Astrocyte of the cerebellum (primary cell): ENCODE measurements at regions not wholly inside any gene's neighbourhood (a gene's known extent, or its start where the extent isn't known, plus 50 kb on each side); places are given as distances from the start of the nearest gene placed in this dataset.

ENCODE experiments used
- DNase-seq: peaks from one replicate; pipeline ENCODE4 v3.0.0-alpha.2; 2011; ENCODE audit warnings: low read depth
- H3K4me3 ChIP-seq: 2 replicates; pipeline ENCODE4 v1.5.1; 2011; ENCODE audit warnings: mild to moderate bottlenecking, low read depth, low read length, moderate library complexity
- in situ Hi-C: cut with HindIII; loops from 2 replicates; pipeline ENCODE4 v1.10.0; 2017; ENCODE audit warnings: low sequenced_read_pairs
- TF ChIP-seq, protein P1 (sequence below): IDR thresholded peaks from 2 replicates; pipeline ENCODE4 v1.5.1; 2012; ENCODE audit warnings: low read length, low read depth, moderate library complexity, mild to moderate bottlenecking; ENCODE audit errors: missing control alignments

DNA sequence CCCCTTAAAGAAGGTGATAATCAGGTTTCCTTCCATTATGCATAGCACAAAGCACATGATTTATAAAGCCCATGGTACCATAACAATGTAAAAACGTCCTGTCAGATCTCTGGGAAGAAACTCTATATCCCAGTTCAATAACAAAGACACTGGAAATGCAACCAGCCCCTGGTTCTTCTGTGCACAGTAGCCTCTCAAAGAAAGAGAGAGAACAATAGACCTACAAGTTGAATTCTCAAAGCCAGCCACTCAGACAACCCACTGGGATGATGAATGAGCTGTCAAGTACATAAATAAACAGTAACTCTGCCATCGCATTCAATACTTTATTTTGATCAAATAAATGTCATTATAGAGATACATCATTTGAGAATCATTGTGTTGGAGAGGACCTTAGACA is 400.1 kb upstream of the CPEB2 start:
- in situ Hi-C loops = no loop called here
- TF ChIP-seq, protein P1, sequence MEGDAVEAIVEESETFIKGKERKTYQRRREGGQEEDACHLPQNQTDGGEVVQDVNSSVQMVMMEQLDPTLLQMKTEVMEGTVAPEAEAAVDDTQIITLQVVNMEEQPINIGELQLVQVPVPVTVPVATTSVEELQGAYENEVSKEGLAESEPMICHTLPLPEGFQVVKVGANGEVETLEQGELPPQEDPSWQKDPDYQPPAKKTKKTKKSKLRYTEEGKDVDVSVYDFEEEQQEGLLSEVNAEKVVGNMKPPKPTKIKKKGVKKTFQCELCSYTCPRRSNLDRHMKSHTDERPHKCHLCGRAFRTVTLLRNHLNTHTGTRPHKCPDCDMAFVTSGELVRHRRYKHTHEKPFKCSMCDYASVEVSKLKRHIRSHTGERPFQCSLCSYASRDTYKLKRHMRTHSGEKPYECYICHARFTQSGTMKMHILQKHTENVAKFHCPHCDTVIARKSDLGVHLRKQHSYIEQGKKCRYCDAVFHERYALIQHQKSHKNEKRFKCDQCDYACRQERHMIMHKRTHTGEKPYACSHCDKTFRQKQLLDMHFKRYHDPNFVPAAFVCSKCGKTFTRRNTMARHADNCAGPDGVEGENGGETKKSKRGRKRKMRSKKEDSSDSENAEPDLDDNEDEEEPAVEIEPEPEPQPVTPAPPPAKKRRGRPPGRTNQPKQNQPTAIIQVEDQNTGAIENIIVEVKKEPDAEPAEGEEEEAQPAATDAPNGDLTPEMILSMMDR = no peak
- DNase-seq = no peak
- H3K4me3 ChIP-seq = no peak overlapping the region

DNA sequence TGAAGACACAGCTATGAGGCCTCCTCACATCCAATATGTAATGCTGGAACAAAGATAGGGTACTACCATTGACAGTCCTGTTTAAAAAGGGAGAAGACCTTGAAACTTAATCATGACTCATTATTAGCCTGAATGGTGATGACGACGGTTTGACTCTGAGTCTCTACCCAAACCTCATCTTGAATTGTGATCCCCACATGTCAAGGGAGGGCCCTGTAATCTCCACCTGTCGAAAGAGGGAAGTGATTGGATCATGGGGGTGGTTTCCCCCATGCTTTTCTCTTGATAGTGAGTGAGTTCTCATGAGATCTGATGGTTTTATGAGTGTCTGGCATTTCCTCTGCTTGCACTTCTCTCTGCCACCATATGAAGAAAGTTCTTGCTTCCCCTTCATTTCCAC is 395.3 kb upstream of the CPEB2 start:
- no peak overlapping the region for H3K4me3 ChIP-seq
- in situ Hi-C loops = no loop called here
- no peak for DNase-seq
- TF ChIP-seq, protein P1 = no peak

DNA sequence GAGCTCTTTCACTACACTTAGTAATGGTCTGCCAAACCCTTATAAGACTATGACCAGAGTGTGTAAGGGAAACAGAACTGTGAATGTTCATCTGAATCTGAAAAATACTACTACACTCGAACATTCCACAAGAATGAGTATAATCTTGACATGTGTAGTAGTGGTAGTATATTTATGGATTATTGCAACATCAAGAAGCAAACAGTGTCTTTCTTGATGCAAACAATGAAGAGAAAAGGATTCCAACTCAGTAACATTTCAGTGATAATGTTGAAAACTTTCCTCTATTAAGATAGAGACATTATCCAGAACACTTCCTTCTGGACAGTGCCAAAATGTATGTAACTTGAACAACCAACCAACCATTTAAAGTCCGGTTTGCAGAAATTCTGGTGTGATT is 394.7 kb upstream of the CPEB2 start:
- DNase-seq = no peak
- TF ChIP-seq, protein P1 = no peak
- no peak overlapping the region for H3K4me3 ChIP-seq
- in situ Hi-C loops = no loop called here

DNA sequence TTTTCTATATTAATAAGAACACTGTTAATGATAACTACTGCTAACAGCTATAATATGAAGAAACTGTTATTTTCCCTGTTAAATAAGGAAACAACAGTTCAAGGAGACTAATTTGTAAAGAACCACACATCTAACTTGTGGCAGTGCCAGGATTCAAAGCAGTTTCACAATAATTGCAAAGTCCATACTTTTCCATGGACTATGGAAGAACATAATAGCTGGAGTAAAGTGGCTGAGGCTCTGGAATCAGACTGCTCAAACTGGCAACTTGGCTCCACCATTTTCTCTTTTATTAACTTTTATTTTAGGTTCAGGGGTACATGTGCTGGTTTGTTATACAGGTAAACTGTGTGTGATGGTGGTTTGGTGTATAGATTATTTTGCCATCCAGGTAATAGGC is 393.7 kb upstream of the CPEB2 start:
- no peak overlapping the region for H3K4me3 ChIP-seq
- in situ Hi-C loops = no loop called here
- DNase-seq = no peak
- TF ChIP-seq, protein P1 = no peak

DNA sequence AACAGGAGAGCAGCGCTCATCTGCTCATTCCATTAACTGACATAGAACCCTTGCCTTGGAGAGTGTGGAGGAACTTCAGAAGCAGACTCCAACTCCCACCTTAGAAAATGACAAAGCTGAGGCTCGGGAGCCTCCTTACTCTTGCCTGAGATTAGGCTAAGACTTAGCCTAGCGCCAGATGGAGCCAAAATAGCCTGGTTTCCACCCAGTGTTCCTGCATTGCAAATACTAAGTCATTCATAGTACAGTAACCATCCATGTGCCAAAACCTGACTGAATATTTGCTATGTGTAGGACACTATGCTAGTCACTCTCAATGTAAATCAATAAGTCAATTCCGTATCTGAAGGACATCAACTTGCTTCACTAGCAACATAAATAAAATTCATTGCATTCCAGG is 387.4 kb upstream of the CPEB2 start:
- in situ Hi-C loops = no loop called here
- TF ChIP-seq, protein P1 = no peak
- no peak overlapping the region for H3K4me3 ChIP-seq
- DNase-seq = no peak

DNA sequence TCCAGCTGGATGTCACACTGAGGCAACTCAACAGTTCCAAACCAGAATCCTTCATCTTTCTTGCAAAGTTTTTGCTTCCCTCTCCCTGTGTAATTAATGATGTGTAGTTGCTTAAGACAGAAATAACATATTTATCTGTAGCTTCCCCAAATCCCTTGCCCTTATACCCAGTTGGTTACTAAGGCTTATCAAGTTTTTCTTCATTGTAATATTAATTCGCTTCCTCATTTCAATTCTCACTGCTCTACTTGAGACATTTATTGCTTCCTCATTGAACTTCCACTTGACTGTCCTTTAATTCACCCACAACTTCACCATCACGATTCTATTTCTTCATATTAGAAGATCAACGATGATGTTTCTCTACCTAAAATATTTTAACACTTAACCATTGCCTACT is 386.6 kb upstream of the CPEB2 start:
- DNase-seq = no peak
- TF ChIP-seq, protein P1 = no peak
- H3K4me3 ChIP-seq = no peak overlapping the region
- in situ Hi-C loops = no loop called here
